Activated naive CD8-positive, alpha-beta T cell treated with anti-CD3 and anti-CD28 coated beads, Interleukin-2, amount 50 U/mL, for 24 hours (primary cell): ENCODE measurements at regions not wholly inside any gene's neighbourhood (a gene's known extent, or its start where the extent isn't known, plus 50 kb on each side); places are given as distances from the start of the nearest gene placed in this dataset.
"Not testable (repeated sequence)": the region's sequence is repeated elsewhere in the genome, so short reads cannot be mapped to it uniquely, and the experiment has no call there.

Experiments used
- ATAC-seq: fragments of 150-1000 bp; cut with Tn5 transposase; one replicate; pipeline ENCODE4 v1.10.0; 2021
- DNase-seq: peaks from one replicate; pipeline ENCODE4 v3.0.0; 2021
- H3K27ac Mint-ChIP-seq: one replicate; pipeline ENCODE4 v1.8.0; 2021; ENCODE audit warnings: mild to moderate bottlenecking, mixed read lengths
- H3K27me3 Mint-ChIP-seq: one replicate; pipeline ENCODE4 v1.8.0; 2021; ENCODE audit warnings: mixed read lengths
- H3K36me3 Mint-ChIP-seq: one replicate; pipeline ENCODE4 v1.8.0; 2021; ENCODE audit warnings: low read depth, mixed read lengths
- H3K4me1 Mint-ChIP-seq: one replicate; pipeline ENCODE4 v1.8.0; 2021; ENCODE audit warnings: mixed read lengths
- H3K4me3 Mint-ChIP-seq: one replicate; pipeline ENCODE4 v1.8.0; 2021; ENCODE audit warnings: mild to moderate bottlenecking, moderate library complexity, mixed read lengths
- H3K9me3 Mint-ChIP-seq: one replicate; pipeline ENCODE4 v1.8.0; 2021; ENCODE audit warnings: mixed read lengths

GRCh38 chr7:66524738-66525137, 103.9 kb upstream of the KCTD7 start:
- H3K4me1 Mint-ChIP-seq: peaks cover 2% of the 10 kb centered on the region
- no peak for DNase-seq
- no peak for ATAC-seq
- H3K36me3 Mint-ChIP-seq: no peaks in the 10 kb centered on the region
- no peaks in the 10 kb centered on the region for H3K9me3 Mint-ChIP-seq
- H3K4me3 Mint-ChIP-seq: no peak overlapping the region
- H3K27me3 Mint-ChIP-seq: no peaks in the 10 kb centered on the region
- no peak overlapping the region for H3K27ac Mint-ChIP-seq

- not testable (repeated sequence) for H3K9me3 Mint-ChIP-seq, H3K36me3 Mint-ChIP-seq, H3K4me3 Mint-ChIP-seq, H3K27me3 Mint-ChIP-seq, H3K4me1 Mint-ChIP-seq, ATAC-seq, H3K27ac Mint-ChIP-seq, DNase-seq
These were observed 101.9 kb upstream of the KCTD7 start for GRCh38 chr7:66526782-66527181.

DNA sequence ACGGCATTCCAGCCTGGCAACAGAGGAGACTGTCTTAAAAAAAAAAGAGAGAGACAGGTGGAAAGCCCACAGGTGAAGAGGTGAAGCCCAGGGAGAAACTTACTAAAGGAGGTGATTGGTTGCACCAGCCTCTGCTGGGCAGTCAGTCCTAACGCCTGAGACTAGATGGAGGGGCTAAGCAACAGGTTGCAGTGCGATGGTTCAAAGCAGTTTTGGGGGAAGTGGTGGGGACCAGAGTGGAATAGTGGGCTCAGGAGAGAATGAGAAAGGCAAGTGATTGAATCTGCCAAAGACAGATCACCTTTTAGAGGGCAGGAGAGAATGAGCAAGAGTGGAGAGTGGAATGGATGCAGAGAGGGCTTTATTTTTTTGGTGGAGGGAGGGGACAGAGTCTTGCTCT, 100.0 kb upstream of the KCTD7 start:
- Mint-ChIP-seq H3K36me3 (no peaks in the 10 kb centered on the region), H3K27ac (no peak overlapping the region), H3K9me3 (no peaks in the 10 kb centered on the region), H3K4me1 (no peaks in the 10 kb centered on the region), H3K4me3 (no peak overlapping the region), H3K27me3 (no peaks in the 10 kb centered on the region)
- DNase-seq (no peak), ATAC-seq (no peak)

DNA sequence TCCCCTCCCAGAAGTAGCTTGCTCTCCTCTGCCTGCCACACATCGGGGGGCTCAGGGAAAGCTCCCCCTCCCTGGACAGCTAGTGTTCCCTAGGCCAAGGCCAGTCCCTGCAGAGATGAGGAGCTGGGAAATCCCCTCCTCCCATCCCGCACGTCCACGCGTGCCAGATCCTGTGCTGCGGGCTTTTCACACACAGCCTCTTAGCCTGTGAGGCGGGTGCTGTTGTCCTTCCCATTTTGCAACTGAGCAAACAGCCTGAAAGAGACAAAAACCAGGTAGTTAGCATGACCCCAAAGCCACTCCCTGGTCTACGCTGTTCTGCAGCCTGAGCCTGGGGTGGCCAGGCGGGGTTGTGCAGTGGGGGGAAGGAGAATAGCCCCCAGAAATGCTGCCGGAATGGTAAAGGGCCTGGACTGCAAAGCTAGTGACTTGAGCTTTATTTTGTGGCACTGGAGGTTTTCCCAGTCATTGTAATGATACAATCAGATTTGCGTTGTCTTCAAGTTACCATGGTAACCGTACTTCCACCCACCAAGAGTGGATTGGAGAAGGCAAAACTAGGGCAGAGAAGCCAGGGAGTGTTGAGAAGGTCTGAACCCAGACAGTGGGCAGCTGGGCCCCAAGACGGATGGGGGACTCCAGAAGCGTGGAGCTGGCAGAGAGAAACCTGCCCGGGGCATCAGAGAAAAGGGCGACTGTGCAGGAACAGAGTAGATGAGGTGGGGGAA, 98.6 kb upstream of the KCTD7 start:
- H3K27ac Mint-ChIP-seq: no peak overlapping the region
- no peaks in the 10 kb centered on the region for H3K27me3 Mint-ChIP-seq
- DNase-seq (no peak), ATAC-seq (no peak)
- no peaks in the 10 kb centered on the region for H3K4me1 Mint-ChIP-seq
- no peaks in the 10 kb centered on the region for H3K9me3 Mint-ChIP-seq
- no peaks in the 10 kb centered on the region for H3K36me3 Mint-ChIP-seq
- H3K4me3 Mint-ChIP-seq: no peak overlapping the region

GRCh38 chr7:66535414-66536329, 93.0 kb upstream of the KCTD7 start:
- no peak overlapping the region for H3K27ac Mint-ChIP-seq
- H3K27me3 Mint-ChIP-seq: no peaks in the 10 kb centered on the region

GRCh38 chr7:66537380-66537779, 91.3 kb upstream of the KCTD7 start:
- DNase-seq (no peak), ATAC-seq (no peak)
- H3K9me3 Mint-ChIP-seq: no peaks in the 10 kb centered on the region
- no peak overlapping the region for H3K4me3 Mint-ChIP-seq
- no peak overlapping the region for H3K27ac Mint-ChIP-seq
- H3K27me3 Mint-ChIP-seq: no peaks in the 10 kb centered on the region
- H3K36me3 Mint-ChIP-seq: no peaks in the 10 kb centered on the region
- no peaks in the 10 kb centered on the region for H3K4me1 Mint-ChIP-seq

More at GRCh38 chr7:66535414-66536329, 93.0 kb upstream of the KCTD7 start:
- DNase-seq (no peak), ATAC-seq (no peak)
- no peaks in the 10 kb centered on the region for H3K4me1 Mint-ChIP-seq
- no peak overlapping the region for H3K4me3 Mint-ChIP-seq
- no peaks in the 10 kb centered on the region for H3K36me3 Mint-ChIP-seq
- H3K9me3 Mint-ChIP-seq: no peaks in the 10 kb centered on the region

GRCh38 chr7:66537876-66538275, 90.8 kb upstream of the KCTD7 start:
- H3K27ac Mint-ChIP-seq: no peak overlapping the region
- H3K27me3 Mint-ChIP-seq: no peaks in the 10 kb centered on the region
- no peaks in the 10 kb centered on the region for H3K36me3 Mint-ChIP-seq
- ATAC-seq (no peak), DNase-seq (no peak)
- H3K4me3 Mint-ChIP-seq: no peak overlapping the region
- no peaks in the 10 kb centered on the region for H3K4me1 Mint-ChIP-seq
- H3K9me3 Mint-ChIP-seq: no peaks in the 10 kb centered on the region

DNA sequence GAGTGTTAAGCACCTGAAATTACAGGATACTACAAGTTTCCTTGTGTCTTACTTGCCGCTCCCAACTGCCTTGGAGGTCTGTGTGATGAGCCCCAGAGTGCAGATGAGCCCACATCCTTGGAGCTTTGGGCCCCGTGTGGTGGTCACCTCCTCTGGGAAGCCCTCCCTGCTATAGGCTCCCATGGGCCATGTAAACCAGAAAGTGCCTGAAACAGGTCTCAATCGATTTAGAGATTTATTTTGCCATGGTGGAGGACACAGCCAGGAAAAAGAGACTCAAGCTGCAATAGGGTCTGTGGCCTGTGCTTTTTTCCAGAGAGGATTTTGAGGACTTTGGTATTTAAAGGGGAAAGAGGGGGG, 89.4 kb upstream of the KCTD7 start:
- Mint-ChIP-seq H3K4me3 (no peak overlapping the region), H3K27ac (no peak overlapping the region), H3K9me3 (no peaks in the 10 kb centered on the region), H3K4me1 (peaks cover 2% of the 10 kb centered on the region), H3K27me3 (no peaks in the 10 kb centered on the region), H3K36me3 (no peaks in the 10 kb centered on the region)
- ATAC-seq (no peak), DNase-seq (no peak)

DNA sequence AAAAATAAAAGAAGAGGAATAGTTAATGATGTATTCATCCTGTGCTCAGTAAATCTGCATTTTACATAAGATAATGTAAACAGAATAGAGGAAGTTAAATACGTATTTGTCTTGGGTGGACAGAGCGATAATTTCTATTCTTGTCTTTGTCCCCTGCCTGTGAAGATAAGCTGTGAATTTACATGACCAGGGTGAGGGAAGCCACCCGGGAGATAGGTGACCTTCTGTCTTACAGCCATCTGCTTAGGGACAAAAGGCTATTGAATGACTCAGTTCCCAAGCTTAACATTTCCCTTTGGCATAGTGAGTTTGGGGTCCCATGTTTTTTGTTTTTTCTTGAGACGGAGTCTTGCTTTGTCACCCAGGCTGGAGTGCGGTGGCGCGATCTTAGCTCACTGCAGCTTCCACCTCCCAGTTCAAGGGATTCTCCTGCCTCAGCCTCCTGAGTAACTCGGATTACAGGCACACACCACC, 88.7 kb upstream of the KCTD7 start:
- ATAC-seq: no peak

GRCh38 chr7:66542049-66542448, 86.6 kb upstream of the KCTD7 start:
- Mint-ChIP-seq H3K27ac (no peak overlapping the region), H3K27me3 (no peaks in the 10 kb centered on the region), H3K9me3 (no peaks in the 10 kb centered on the region), H3K4me3 (no peak overlapping the region), H3K36me3 (peaks cover 8% of the 10 kb centered on the region), H3K4me1 (peaks cover 2% of the 10 kb centered on the region)
- DNase-seq (no peak), ATAC-seq (no peak)

More for the DNA sequence above, 88.7 kb upstream of the KCTD7 start:
- no peak for DNase-seq
- H3K27ac Mint-ChIP-seq: no peak overlapping the region
- H3K27me3 Mint-ChIP-seq: no peaks in the 10 kb centered on the region
- H3K9me3 Mint-ChIP-seq: no peaks in the 10 kb centered on the region
- H3K4me3 Mint-ChIP-seq: no peak overlapping the region
- H3K4me1 Mint-ChIP-seq: peaks cover 2% of the 10 kb centered on the region
- H3K36me3 Mint-ChIP-seq: no peaks in the 10 kb centered on the region

DNA sequence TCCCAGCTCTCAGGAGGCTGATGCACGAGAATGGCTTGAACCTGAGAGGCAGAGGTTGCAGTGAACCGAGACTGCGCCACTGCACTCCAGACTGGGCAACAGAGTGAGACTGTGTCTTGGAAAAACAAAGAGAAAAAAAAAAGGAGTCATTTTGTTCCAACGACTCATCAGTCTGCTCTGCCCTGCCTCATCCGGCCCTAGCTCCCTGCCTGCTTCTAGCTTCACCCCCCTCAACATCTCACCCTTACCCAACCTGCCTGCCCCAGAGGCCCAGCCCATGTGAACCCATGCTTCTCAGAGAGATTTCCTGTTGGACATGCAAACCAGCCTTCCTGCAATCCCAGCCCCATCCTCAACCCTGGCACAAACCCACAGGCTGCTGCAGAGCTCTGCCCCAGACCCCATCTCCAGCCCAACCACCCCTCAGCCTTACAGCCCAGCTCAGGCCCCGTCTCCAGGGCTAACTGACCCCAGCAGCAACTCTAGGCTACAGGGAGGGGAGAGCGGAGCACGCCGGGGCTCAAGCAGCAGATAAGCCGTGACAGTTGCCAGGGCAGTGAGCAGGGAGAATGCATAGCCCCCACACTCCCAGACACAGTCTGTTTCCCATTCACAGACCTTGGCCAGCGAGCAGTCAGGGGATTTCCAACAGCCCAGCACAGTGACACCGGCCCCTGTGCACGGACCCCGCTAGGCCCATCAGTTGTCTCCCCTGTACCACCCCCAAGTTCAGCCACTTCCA, 86.0 kb upstream of the KCTD7 start:
- Mint-ChIP-seq H3K27me3 (no peaks in the 10 kb centered on the region), H3K9me3 (no peaks in the 10 kb centered on the region), H3K4me1 (peaks cover 2% of the 10 kb centered on the region), H3K27ac (no peak overlapping the region), H3K4me3 (no peak overlapping the region), H3K36me3 (peaks cover 8% of the 10 kb centered on the region)
- DNase-seq (no peak), ATAC-seq (peak; percentile 56)

DNA sequence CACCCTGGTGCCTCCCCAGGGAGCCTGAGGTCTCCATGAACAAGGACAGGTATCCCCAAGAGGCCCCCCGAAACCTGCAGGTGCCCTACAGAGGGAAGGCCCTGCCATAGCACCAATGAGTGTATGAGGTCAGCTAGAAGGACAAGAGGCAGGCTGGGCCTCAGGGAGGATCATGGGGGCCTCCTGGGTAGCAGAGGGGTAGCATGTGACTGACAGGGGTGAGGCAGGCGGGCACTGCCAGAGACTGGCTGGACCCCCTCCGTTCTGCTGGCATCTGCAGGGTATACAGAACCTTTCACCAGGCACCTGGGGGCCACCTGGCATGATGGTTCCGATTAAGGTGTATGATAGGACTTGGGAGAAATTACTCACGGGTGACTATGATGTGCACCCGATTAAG, 79.2 kb upstream of the KCTD7 start:
- Mint-ChIP-seq H3K4me1 (no peaks in the 10 kb centered on the region), H3K4me3 (no peak overlapping the region), H3K36me3 (peaks cover 33% of the 10 kb centered on the region), H3K9me3 (no peaks in the 10 kb centered on the region), H3K27me3 (no peaks in the 10 kb centered on the region), H3K27ac (no peak overlapping the region)
- DNase-seq (no peak), ATAC-seq (no peak)

DNA sequence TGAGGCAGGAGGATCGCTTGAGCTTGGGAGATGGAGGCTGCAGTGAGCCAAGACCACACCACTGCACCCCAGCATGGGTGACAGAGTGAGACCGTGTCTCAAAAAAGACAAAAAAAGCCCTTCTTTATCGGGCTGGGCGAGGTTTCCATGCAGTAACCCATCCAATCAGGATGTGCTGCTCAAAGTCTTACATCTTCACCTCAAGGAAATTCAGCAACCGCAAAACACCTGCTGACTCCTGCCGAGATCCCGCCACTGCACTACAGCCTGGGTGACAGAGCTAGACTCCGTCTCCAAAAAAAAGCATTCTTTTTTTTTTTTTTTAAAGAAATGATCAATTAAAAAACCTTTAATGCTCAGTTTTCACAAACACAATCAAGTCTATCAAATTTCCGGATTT, 75.7 kb upstream of the KCTD7 start:
- Mint-ChIP-seq H3K9me3 (no peaks in the 10 kb centered on the region), H3K4me3 (no peak overlapping the region), H3K36me3 (peaks cover 29% of the 10 kb centered on the region), H3K4me1 (no peaks in the 10 kb centered on the region), H3K27ac (no peak overlapping the region), H3K27me3 (no peaks in the 10 kb centered on the region)
- ATAC-seq: no peak
- DNase-seq: no peak

DNA sequence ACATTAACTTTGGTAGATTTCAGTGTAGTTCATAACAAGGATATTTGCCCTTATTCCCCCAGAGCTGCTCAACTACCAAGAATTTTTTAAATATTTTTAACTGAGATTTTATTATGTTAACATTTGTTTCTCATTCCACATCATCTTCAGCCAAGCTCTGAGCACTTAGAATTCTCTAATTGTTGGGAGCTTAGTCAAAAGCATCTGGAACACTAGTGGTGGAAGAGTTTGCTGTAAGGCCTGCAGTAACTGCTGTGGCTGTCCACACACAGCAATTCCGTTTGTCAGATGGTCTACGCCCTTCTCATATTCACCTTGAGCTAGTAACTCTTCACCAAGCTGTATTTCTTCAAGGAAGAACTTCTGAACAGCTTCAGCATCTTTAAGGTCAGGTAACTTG, 75.0 kb upstream of the KCTD7 start:
- not testable (repeated sequence) for DNase-seq, ATAC-seq, H3K9me3 Mint-ChIP-seq, H3K4me3 Mint-ChIP-seq, H3K27me3 Mint-ChIP-seq, H3K27ac Mint-ChIP-seq, H3K4me1 Mint-ChIP-seq
- peaks cover 27% of the 10 kb centered on the region for H3K36me3 Mint-ChIP-seq
